ENCODE measurements at regions not wholly inside any gene's neighbourhood (a gene's known extent, or its start where the extent isn't known, plus 50 kb on each side); places are given as distances from the start of the nearest gene placed in this dataset.

DNA sequence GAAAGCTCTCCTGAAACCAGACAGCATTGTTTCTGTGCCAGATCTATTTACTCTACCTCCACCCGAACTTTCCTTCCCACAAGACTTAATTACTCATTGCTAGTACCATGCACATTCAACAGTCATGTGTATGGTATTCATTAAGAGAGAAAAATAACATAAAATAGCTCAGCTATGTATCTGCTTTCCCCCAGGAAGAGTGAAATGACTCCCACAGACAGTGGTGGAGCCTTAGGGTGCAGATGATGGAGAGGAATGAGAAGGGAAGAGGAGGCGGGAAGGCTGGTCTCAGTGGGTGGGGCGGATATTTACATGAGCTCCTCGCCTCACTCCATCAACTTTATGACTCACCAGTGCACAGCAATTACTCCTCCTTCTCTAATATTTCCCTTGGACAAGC lies 724.5 kb downstream of the EPHA4 start:
- H2BK120ac ChIP-seq (ENCODE audit: low read depth, low read length), result no peak overlapping the region
- no CpG with 5 or more reads among the region's 4 CpGs for WGBS (ENCODE audit: extremely low coverage, insufficient coverage, low lambda C conversion rate)

DNA sequence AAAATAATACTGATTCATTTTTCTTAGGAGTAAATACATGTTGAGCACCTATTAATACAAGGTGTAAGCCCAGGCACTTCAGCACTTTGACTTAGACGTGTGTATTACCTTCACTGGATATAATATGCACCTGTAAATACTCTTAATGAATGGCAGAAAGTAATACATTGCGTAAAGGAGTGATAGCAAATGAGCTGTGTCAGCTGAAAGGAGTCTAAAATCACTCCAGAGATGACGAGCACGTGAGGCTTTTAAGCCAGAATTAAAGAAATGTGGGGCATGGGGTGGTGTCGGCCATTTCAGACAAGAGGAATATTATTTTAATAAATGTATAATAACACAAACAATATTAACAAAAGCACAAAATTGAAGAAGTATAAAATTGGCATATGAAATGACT lies 722.7 kb downstream of the EPHA4 start:
- Histone ChIP-seq H3K18ac (ENCODE audit: low read length) (no peak overlapping the region), H3K4me2 (ENCODE audit: low read length) (no peak overlapping the region), H4K8ac (ENCODE audit: low read depth, low read length) (no peak overlapping the region), H3K56ac (ENCODE audit: low read length) (no peak overlapping the region), H2BK15ac (replicated peaks; ENCODE audit: low read depth) (no peak overlapping the region), H3K79me1 (ENCODE audit: low read length) (no peaks in the 10 kb centered on the region), H3K79me2 (ENCODE audit: control insufficient read depth, insufficient read depth, low read length) (no peaks in the 10 kb centered on the region), H3K23ac (ENCODE audit: low read length) (no peak overlapping the region), H4K5ac (ENCODE audit: low read length) (no peak overlapping the region), H3K4me3 (ENCODE audit: low read length) (no peak overlapping the region), H3K4me1 (ENCODE audit: control insufficient read depth, low read depth, low read length) (no peaks in the 10 kb centered on the region), H2BK120ac (ENCODE audit: low read depth, low read length) (no peak overlapping the region), H2BK5ac (ENCODE audit: low read length) (no peak overlapping the region), H2AK5ac (ENCODE audit: low read length) (no peak overlapping the region), H3K9ac (ENCODE audit: low read length) (no peak overlapping the region), H3K4ac (ENCODE audit: low read depth, low read length) (no peak overlapping the region), H3K27me3 (ENCODE audit: insufficient read depth, low read length, poor library complexity) (no peaks in the 10 kb centered on the region), H3K27ac (ENCODE audit: low read depth, low read length) (no peak overlapping the region), H3K36me3 (ENCODE audit: control insufficient read depth, insufficient read depth, low read length) (no peaks in the 10 kb centered on the region)
- DNase-seq, result no peak
- no CpG with 5 or more reads among the region's 5 CpGs for WGBS (ENCODE audit: extremely low coverage, insufficient coverage, low lambda C conversion rate)

More for the DNA sequence above, 724.5 kb downstream of the EPHA4 start:
- H4K5ac ChIP-seq (ENCODE audit: low read length), result no peak overlapping the region
- H2AK5ac ChIP-seq (ENCODE audit: low read length), result no peak overlapping the region
- H4K8ac ChIP-seq (ENCODE audit: low read depth, low read length), result no peak overlapping the region
- no peak overlapping the region for H2BK15ac ChIP-seq (replicated peaks; ENCODE audit: low read depth)
- no peak overlapping the region for H3K4me2 ChIP-seq (ENCODE audit: low read length)
- H2BK5ac ChIP-seq (ENCODE audit: low read length), result no peak overlapping the region
- H3K79me1 ChIP-seq (ENCODE audit: low read length), result no peaks in the 10 kb centered on the region
- no peak overlapping the region for H3K4me3 ChIP-seq (ENCODE audit: low read length)
- H3K23ac ChIP-seq (ENCODE audit: low read length), result no peak overlapping the region
- H3K36me3 ChIP-seq (ENCODE audit: control insufficient read depth, insufficient read depth, low read length), result no peaks in the 10 kb centered on the region
- no peaks in the 10 kb centered on the region for H3K79me2 ChIP-seq (ENCODE audit: control insufficient read depth, insufficient read depth, low read length)
- no peak overlapping the region for H3K4ac ChIP-seq (ENCODE audit: low read depth, low read length)
- no peak overlapping the region for H3K9ac ChIP-seq (ENCODE audit: low read length)
- H3K18ac ChIP-seq (ENCODE audit: low read length), result no peak overlapping the region
- no peak overlapping the region for H3K56ac ChIP-seq (ENCODE audit: low read length)
- DNase-seq, result no peak
- no peaks in the 10 kb centered on the region for H3K4me1 ChIP-seq (ENCODE audit: control insufficient read depth, low read depth, low read length)
- no peak overlapping the region for H3K27ac ChIP-seq (ENCODE audit: low read depth, low read length)
- H3K27me3 ChIP-seq (ENCODE audit: insufficient read depth, low read length, poor library complexity), result no peaks in the 10 kb centered on the region

DNA sequence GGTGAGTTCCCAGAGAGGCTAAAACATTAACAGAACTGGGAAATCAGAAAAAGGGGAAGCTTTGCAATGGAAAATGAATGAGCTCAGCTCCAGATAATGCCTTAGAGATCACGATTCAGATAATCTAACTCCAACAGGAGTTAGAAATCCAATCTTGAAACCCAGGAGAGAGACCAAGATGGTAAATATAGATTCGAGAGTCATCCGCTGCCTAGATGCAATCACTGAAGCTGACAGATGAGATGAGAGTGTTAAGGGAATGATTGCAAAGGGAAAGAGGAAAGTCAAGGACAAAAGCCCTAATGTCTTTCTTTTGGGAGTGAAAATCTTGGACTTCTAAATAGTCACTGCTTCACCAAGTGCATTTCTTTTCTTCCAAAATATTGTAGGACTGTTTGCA lies 722.0 kb downstream of the EPHA4 start:
- H3K79me1 ChIP-seq (ENCODE audit: low read length), result no peaks in the 10 kb centered on the region
- no peak overlapping the region for H4K8ac ChIP-seq (ENCODE audit: low read depth, low read length)
- no peak overlapping the region for H2BK5ac ChIP-seq (ENCODE audit: low read length)
- H3K27ac ChIP-seq (ENCODE audit: low read depth, low read length), result no peak overlapping the region
- H3K4me3 ChIP-seq (ENCODE audit: low read length), result no peak overlapping the region
- DNase-seq, result no peak
- H3K4me2 ChIP-seq (ENCODE audit: low read length), result no peak overlapping the region
- no peak overlapping the region for H3K4ac ChIP-seq (ENCODE audit: low read depth, low read length)
- no peaks in the 10 kb centered on the region for H3K36me3 ChIP-seq (ENCODE audit: control insufficient read depth, insufficient read depth, low read length)
- no peak overlapping the region for H2AK5ac ChIP-seq (ENCODE audit: low read length)
- no peak overlapping the region for H2BK120ac ChIP-seq (ENCODE audit: low read depth, low read length)
- H3K27me3 ChIP-seq (ENCODE audit: insufficient read depth, low read length, poor library complexity), result no peaks in the 10 kb centered on the region
- H2BK15ac ChIP-seq (replicated peaks; ENCODE audit: low read depth), result no peak overlapping the region
- no peaks in the 10 kb centered on the region for H3K79me2 ChIP-seq (ENCODE audit: control insufficient read depth, insufficient read depth, low read length)
- no peak overlapping the region for H3K56ac ChIP-seq (ENCODE audit: low read length)
- H3K18ac ChIP-seq (ENCODE audit: low read length), result no peak overlapping the region
- no peak overlapping the region for H3K9ac ChIP-seq (ENCODE audit: low read length)
- WGBS (ENCODE audit: extremely low coverage, insufficient coverage, low lambda C conversion rate), result no CpG with 5 or more reads among the region's 3 CpGs
- H3K4me1 ChIP-seq (ENCODE audit: control insufficient read depth, low read depth, low read length), result no peaks in the 10 kb centered on the region
- no peak overlapping the region for H4K5ac ChIP-seq (ENCODE audit: low read length)
- H3K23ac ChIP-seq (ENCODE audit: low read length), result no peak overlapping the region

DNA sequence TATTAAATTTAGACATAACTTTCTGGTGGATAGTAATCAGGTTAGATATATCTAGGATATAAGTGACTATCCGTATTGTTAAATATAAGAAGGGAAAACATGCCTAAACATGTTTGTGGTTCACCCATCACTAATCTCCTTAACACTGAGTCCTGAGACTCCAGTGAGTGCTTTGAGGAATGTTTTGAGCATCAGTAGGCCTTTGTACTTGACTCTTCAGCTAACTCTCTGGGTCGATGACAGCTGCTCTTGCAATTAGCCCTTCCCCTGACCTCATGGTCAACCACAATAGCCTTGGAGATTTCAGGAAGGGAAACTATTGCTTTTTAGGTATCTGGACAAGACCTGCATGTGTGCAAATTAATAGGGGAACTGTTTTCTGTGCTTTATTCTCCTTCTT lies 716.8 kb downstream of the EPHA4 start:
- Histone ChIP-seq H3K56ac (ENCODE audit: low read length) (no peak overlapping the region), H3K27me3 (ENCODE audit: insufficient read depth, low read length, poor library complexity) (no peaks in the 10 kb centered on the region), H3K4me1 (ENCODE audit: control insufficient read depth, low read depth, low read length) (no peaks in the 10 kb centered on the region), H2AK5ac (ENCODE audit: low read length) (no peak overlapping the region), H2BK15ac (replicated peaks; ENCODE audit: low read depth) (no peak overlapping the region), H3K18ac (ENCODE audit: low read length) (no peak overlapping the region), H4K8ac (ENCODE audit: low read depth, low read length) (no peak overlapping the region), H3K27ac (ENCODE audit: low read depth, low read length) (no peak overlapping the region), H3K4me3 (ENCODE audit: low read length) (no peak overlapping the region), H3K36me3 (ENCODE audit: control insufficient read depth, insufficient read depth, low read length) (no peaks in the 10 kb centered on the region), H3K4me2 (ENCODE audit: low read length) (no peak overlapping the region), H2BK5ac (ENCODE audit: low read length) (no peak overlapping the region), H3K79me2 (ENCODE audit: control insufficient read depth, insufficient read depth, low read length) (no peaks in the 10 kb centered on the region), H2BK120ac (ENCODE audit: low read depth, low read length) (no peak overlapping the region), H3K4ac (ENCODE audit: low read depth, low read length) (no peak overlapping the region), H3K23ac (ENCODE audit: low read length) (no peak overlapping the region), H4K5ac (ENCODE audit: low read length) (no peak overlapping the region), H3K9ac (ENCODE audit: low read length) (no peak overlapping the region), H3K79me1 (ENCODE audit: low read length) (no peaks in the 10 kb centered on the region)
- no peak for DNase-seq
- no CpG with 5 or more reads among the region's 2 CpGs for WGBS (ENCODE audit: extremely low coverage, insufficient coverage, low lambda C conversion rate)

DNA sequence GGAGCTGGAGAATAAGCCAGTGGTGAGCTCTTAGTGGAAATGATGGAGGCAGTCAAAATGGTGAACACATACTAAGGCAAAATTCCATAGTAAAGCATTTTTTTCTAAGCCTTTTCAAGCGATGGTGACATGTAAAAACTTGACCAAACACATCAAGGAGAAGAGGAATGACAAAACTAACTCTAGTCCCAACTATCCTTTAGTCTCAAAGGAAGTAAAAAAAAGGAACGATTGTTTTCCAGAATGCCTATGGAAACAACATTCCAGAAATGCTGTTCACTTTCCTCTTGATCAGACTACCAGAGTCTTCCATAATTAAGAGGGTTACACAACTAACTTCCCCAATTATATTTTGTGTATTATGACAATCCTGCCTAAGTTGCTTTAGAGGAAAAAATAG lies 715.6 kb downstream of the EPHA4 start:
- no peak overlapping the region for H3K18ac ChIP-seq (ENCODE audit: low read length)
- H4K5ac ChIP-seq (ENCODE audit: low read length), result no peak overlapping the region
- H3K4me2 ChIP-seq (ENCODE audit: low read length), result no peak overlapping the region
- no peak overlapping the region for H2BK15ac ChIP-seq (replicated peaks; ENCODE audit: low read depth)
- H3K56ac ChIP-seq (ENCODE audit: low read length), result no peak overlapping the region
- no peak overlapping the region for H3K23ac ChIP-seq (ENCODE audit: low read length)
- no peaks in the 10 kb centered on the region for H3K27me3 ChIP-seq (ENCODE audit: insufficient read depth, low read length, poor library complexity)
- no peak overlapping the region for H2BK120ac ChIP-seq (ENCODE audit: low read depth, low read length)
- no peaks in the 10 kb centered on the region for H3K36me3 ChIP-seq (ENCODE audit: control insufficient read depth, insufficient read depth, low read length)
- H3K9ac ChIP-seq (ENCODE audit: low read length), result no peak overlapping the region
- no peak for DNase-seq
- no peaks in the 10 kb centered on the region for H3K79me2 ChIP-seq (ENCODE audit: control insufficient read depth, insufficient read depth, low read length)
- H3K79me1 ChIP-seq (ENCODE audit: low read length), result no peaks in the 10 kb centered on the region
- H3K4me3 ChIP-seq (ENCODE audit: low read length), result no peak overlapping the region
- no peak overlapping the region for H4K8ac ChIP-seq (ENCODE audit: low read depth, low read length)
- WGBS (ENCODE audit: extremely low coverage, insufficient coverage, low lambda C conversion rate), result no CpG with 5 or more reads among the region's 2 CpGs
- H3K27ac ChIP-seq (ENCODE audit: low read depth, low read length), result no peak overlapping the region
- H2AK5ac ChIP-seq (ENCODE audit: low read length), result no peak overlapping the region
- no peak overlapping the region for H2BK5ac ChIP-seq (ENCODE audit: low read length)
- H3K4ac ChIP-seq (ENCODE audit: low read depth, low read length), result no peak overlapping the region
- H3K4me1 ChIP-seq (ENCODE audit: control insufficient read depth, low read depth, low read length), result no peaks in the 10 kb centered on the region

DNA sequence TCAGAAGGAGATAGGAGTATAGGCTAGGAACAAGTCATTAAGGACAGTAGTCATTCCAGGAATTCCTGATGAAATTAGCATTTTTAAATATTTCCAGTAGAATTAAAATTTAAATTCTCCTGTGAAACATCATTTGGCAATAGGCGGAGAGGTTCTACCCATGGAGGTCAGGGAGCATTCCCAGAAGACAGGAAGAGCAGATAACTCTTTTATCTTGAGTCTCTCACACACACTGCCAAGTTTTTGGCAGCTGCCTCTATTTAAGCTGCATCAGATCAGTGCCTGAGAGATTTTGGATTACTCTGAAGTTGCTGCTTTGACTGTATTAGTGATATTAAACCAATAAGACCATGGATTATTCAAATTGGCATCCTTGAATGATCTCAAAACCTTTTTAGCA lies 714.7 kb downstream of the EPHA4 start:
- Histone ChIP-seq H3K9ac (ENCODE audit: low read length) (no peak overlapping the region), H3K79me1 (ENCODE audit: low read length) (no peaks in the 10 kb centered on the region), H3K4me1 (ENCODE audit: control insufficient read depth, low read depth, low read length) (no peaks in the 10 kb centered on the region), H2BK15ac (replicated peaks; ENCODE audit: low read depth) (no peak overlapping the region), H2BK5ac (ENCODE audit: low read length) (no peak overlapping the region), H2AK5ac (ENCODE audit: low read length) (no peak overlapping the region), H2BK120ac (ENCODE audit: low read depth, low read length) (no peak overlapping the region), H3K36me3 (ENCODE audit: control insufficient read depth, insufficient read depth, low read length) (no peaks in the 10 kb centered on the region), H3K4ac (ENCODE audit: low read depth, low read length) (no peak overlapping the region), H3K18ac (ENCODE audit: low read length) (no peak overlapping the region), H3K4me3 (ENCODE audit: low read length) (no peak overlapping the region), H3K27ac (ENCODE audit: low read depth, low read length) (no peak overlapping the region), H3K79me2 (ENCODE audit: control insufficient read depth, insufficient read depth, low read length) (no peaks in the 10 kb centered on the region), H4K5ac (ENCODE audit: low read length) (no peak overlapping the region), H3K27me3 (ENCODE audit: insufficient read depth, low read length, poor library complexity) (no peaks in the 10 kb centered on the region), H4K8ac (ENCODE audit: low read depth, low read length) (no peak overlapping the region), H3K23ac (ENCODE audit: low read length) (no peak overlapping the region), H3K56ac (ENCODE audit: low read length) (no peak overlapping the region), H3K4me2 (ENCODE audit: low read length) (no peak overlapping the region)
- peak; percentile 52 for DNase-seq
- no CpG with 5 or more reads among the region's 1 CpG for WGBS (ENCODE audit: extremely low coverage, insufficient coverage, low lambda C conversion rate)

All from mesendoderm (in vitro differentiated cells).